Skin of body (tissue), 1 donor: ENCODE measurements at regions not wholly inside any gene's neighbourhood (a gene's known extent, or its start where the extent isn't known, plus 50 kb on each side); places are given as distances from the start of the nearest gene placed in this dataset.
"Not testable (repeated sequence)": the region's sequence is repeated elsewhere in the genome, so short reads cannot be mapped to it uniquely, and the experiment has no call there.

ENCODE experiments used
- DNase-seq: peaks from one replicate; lab custom pipeline; 2025; lab: John Stamatoyannopoulos, UW

DNA sequence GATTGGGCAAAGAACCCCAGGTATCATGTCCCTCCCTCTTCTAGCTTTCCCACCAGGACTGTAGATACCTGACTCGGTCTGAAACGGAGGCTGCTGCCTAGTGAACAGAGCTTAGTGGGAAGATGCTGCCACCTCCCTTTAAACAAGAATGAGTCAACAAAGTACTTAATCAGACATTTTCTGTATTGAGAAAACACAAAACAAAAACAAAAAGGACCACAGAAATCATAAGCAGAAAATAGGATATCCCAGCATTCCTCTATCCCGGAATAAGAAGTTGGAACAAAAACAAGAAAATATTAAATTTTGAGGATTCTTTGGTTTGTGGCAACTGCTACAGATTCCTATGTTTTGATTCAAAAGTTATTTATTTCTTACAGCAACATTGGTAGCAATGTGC is 51.7 kb upstream of the COL8A1 start:
- no peak for DNase-seq

DNA sequence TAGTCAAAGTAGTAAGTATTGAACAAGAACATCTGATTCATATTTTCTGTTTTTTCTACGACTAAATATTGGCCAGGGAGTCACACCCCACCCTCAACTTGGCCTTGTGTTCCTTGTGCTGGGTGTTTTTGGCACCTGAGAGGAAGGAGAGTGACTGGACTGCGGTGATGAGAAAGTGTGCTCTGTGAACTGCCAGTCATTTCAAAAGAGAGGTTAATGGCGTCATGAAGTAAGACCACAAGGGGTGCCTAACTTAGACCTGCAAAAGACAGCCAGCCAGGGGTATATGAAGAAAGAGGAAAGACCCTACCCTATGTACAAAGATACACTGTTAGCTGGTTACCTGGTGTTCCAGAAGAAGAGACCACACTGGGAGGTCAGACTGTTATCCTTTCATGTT is 58.4 kb upstream of the COL8A1 start:
- no peak for DNase-seq

DNA sequence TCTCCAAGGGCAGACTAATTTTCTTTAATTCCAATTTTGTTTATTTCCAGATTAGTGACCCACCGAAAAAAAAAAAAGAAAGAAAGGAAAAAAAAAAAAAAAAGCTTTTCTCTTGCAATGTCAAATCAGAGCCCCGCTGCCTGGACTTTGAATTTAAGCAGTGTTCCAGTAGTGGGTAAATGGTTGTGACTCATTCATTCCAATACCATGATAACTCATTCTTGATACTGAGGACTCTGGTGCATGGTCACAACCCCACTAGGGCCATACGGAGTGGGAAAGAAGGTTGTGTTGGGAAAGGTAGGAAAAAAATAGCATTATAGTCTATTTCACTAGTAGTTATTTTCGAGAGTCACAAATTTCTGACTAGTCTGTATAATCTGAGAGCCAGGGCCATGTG is 59.1 kb upstream of the COL8A1 start:
- no peak for DNase-seq

DNA sequence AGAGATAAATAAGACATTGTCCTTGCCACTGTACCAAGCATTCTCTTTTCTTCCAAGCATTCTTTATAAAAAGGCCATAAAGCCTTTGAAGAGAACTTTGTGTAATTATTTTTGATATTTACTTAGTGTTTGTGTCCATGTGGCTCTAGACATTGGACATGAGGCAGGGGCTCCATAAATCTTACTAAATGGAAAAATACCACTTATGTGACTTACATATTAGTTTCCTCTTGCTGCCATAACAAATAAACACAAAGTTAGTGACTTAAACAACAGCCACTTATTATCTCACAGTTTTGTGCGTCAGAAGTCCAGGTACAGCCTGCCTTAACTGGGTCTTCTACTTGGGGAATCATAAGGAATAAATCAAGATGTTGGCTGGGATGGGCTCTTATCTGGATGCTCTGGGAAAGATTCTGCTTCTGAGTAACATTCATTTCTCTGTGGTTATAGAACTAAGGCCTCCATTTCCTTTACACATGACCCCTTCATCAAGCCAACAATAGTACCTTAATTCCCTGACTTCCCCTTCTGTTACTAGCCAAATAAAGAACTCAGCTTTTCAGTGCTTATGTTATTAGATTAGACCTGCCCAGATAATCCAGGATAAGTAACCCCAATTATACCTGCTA is 59.9 kb upstream of the COL8A1 start:
- no peak for DNase-seq

DNA sequence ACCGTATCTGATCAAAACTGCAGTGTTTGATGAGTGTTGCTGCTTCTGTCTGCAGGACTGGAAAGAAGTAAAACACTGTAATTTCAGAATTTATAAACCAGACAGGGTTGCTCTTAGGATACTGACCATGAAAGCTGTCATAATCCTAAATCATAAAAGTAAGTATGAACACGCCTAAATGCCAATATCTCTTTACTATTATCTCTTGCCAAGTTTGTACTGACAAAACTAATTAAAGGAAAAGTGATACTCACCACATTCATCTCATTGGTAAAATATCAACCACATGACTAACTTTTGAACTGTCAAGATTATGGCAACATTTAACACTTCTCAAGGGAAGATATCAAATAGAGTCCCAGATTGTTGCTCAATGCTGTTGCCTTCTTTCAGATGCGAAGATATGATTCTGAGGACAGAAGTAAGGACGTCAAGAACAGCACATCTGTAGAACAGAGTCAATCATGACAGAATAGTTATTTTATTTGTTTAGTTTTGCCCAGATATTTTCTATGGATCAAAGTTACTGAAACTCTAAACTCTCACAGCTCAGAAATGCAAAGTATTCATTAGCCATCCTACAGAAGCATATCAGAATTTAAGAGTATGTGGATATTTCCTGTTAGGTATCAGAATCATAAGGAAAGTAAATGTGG is 61.4 kb upstream of the COL8A1 start:
- no peak for DNase-seq

DNA sequence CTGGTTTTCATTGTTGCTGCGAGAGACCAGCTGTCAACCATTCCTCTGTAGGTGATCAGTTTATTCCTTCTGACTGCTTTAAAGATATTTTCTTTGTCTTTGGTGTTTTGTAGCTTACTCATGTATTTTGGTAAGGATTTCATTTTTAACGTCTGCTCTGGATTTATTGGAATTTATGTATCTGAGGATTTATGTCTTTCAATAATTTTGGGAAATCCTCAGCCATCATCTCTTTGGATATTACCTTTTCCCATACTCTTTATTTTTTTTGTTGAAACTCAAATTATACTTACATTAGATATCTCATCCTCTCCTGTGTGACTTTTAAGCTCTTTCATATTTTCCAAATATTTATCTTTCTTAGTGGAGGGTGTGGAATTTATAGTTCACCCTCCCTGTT is 62.7 kb upstream of the COL8A1 start:
- DNase-seq: no peak

DNA sequence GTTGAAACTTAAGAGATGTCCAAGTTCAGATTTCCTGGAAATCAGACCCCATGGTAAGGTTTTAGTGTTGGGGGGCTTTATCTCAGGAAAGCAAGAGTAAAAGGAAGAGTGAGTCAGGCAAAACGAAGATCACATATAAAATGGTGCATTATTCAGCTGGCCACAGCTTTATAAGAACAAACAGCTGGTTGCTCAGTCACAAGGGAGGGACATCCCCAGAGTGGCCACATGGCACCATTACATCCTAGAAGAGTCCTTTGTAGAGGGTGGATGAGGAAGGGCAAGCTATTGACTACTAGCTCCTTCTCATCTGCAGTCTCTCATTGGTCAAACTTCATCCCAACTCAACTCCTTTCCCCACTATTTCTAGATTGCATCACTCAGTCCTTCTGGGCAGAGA is 68.3 kb upstream of the COL8A1 start:
- DNase-seq: no peak

DNA sequence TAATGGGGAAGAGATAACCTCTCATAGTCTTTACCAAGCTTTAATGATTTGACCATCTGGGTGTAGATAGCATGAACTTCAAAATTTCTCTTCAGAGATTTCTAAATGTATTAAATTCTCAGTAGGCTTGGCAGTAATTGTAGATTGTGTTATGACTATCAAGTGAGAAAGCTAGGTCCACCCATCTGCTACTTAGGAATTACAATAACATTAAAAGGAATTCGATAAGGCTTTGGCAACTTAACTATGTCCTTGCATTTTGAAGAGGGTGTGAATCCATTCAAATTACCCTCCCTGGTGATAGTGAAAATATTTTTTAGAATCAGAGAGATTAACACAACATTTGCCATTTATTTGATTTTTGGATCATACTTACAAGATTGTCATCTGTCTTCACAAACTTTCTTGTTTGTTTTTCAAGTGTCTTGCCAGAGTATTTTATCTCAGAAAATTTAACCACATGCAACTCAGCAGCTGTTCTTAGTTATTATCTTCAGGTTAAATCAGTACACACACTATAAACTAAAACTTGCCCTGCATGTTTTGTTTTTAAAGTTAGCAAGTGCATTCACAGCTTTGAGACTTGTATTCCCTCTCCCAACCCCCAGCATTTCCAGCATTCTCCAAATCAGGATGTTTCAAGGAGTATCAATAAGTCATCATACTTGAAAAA is 69.6 kb upstream of the COL8A1 start:
- DNase-seq: no peak

DNA sequence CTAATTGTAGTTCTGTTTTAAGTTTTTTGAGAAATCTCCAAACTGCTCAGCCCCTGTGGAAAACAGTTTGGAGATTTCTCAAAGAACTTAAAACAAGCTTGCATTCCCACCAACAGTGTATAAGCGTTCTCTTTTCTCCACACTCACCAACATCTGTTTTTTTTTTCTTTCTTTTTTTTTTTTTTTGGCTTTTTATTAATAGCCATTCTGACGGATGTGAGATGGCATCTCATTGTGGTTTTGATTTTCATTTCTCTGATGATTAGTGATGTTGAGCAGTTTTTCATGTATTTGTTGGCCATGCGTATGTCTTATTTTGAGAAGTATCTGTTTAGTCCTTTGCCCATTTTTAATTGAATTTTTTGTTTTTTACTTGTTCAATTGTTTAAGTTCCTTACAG is 73.1 kb upstream of the COL8A1 start:
- no peak for DNase-seq

DNA sequence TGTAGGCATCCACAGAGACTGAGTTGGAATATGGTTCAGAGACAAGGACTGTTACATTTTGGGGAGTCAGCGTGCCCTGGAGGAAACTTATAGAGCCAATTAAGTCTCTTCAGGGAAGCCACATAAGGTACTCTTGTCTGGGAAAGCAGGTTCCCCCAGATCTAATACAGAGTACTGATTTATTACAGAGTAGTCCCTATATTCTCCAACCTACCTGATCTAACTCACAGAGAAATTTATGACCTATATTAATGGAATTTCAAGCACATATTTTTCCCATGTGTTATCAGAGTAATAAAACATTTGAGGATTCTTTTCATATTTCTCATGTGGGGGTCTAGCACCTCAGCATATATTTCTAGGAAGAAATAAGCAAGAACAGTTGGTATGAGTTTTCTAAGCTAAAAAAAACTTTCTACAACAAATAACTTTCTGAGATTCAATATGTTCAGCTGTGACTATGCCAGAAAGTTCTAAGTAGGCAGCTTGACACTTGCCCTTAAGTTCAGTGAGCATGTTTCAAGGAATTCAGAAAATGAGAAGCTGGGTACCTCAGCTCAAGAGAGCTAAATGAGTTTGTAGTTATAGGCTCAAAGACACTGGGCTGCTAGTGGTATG is 75.3 kb upstream of the COL8A1 start:
- DNase-seq: no peak

DNA sequence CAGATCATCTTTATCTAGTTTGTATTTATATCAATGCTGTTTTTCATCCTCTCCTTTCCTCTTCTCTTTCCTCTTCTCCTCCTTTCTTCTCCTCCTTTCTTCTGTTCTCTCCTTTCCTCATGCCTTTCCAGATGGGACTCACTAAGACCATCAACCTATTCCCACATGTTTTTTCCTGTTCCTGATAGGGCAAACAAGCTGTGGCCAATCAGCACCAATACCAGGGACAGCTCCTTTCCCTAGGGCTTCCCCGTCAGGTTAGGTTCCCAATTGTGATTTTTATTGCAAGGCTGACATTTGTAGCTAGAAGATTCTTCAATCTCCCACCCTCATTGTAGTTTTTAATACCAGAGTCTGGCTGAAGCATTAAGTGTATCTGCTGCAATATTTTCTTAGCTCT is 76.3 kb upstream of the COL8A1 start:
- no peak for DNase-seq

DNA sequence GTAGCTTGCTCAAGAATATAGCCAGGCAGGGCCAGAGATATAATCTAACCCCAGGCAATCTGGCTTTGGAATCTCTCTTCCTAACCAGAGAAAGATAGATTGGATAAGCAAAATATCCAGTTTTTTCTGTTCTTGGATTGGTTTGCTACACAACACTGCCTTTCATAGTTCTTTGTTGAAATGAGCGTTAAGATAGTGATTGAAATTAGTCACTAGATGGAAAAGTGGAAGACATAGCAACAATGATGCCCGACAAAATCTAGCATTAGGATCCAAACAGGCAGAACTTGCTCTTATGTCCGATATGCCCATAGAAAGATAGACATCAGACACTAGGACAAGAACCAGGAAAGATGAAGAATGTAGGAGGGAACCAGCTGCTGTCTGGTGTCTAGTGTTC is 77.3 kb upstream of the COL8A1 start:
- DNase-seq: no peak

DNA sequence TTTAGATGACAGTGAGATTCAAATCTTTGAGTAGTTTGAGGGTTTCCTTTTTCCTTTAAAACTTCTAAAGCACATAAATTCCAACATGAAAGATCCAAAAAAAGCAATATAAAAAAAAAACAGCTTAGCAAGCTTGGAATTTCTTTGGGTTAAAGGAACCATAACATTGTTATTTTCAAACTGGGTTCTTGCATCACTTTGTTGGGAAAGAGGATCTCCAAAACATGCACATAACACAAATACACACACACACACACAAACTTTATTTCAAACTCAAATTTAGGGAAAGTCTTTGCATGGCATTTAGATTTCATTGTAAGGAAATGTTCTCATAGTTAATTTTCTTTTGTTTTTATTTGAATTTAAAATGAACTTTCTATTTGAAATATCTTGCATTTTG is 79.2 kb upstream of the COL8A1 start:
- no peak for DNase-seq

DNA sequence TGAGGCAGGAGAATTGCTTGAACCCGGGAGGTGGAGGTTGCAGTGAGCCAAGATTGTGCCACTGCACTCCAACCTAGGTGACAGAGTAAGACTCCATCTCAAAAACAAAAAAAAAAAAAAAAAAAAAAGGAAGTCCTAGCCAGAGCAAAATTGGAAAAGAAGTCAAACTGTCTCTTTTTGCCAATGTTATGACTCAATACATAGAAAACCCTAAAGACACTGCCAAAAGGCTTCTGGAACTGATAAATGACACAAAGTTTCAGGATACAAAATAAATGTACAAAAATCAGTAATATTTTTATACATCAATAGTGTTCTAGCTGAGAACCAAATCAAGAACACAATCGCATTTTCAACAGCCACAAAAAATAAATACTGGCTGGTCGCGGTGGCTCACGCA is 82.5 kb upstream of the COL8A1 start:
- DNase-seq: not testable (repeated sequence)

DNA sequence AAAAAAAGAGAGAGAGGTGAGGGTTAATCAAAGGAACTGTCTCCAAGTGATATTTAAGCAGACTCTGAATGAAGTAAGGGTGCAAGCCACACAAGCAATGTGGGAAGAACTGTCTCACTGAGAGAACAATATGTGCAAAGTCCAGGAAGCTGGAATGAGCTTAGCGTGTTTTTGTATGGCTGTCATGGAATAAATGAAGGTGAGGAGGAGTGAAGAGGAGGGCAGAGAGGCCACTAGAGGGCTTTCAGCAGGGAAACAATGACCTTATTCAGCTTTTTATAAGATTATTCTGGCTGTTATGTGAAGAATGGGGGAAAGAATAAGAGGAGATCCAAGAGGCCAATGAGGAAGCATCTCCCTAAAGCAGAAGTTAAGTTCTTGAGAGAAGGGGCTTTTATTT is 86.9 kb upstream of the COL8A1 start:
- no peak for DNase-seq

DNA sequence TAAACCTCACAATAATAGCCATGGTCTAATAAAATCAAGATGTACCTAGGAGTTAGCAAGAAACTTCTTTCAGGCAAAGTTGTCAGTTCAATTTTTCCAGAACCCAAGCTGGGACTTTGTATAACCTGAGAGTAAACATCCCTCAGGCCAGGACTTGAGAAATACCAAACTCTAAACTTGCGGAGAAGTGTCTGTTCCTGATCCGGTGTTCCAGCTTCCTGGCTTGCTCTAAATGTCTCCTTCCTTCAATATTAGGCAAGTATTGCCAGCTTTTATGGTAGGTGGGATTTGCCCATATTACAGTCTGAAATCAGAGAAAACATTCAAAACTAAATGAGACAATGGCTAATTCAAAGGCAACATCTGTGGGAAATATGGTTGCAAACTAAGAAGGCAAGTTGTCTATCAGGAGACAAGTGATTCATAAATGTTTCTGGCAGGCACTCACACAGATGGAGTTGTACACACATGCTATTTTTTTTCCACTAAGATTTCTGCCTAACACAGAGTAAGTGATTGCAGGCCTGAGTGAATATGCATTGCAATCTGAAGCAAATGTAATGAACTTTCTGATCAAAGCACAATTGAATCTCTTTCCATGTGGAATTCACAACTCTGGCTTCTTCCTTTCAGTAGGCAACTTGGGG is 88.3 kb upstream of the COL8A1 start:
- DNase-seq: peak; percentile 93

DNA sequence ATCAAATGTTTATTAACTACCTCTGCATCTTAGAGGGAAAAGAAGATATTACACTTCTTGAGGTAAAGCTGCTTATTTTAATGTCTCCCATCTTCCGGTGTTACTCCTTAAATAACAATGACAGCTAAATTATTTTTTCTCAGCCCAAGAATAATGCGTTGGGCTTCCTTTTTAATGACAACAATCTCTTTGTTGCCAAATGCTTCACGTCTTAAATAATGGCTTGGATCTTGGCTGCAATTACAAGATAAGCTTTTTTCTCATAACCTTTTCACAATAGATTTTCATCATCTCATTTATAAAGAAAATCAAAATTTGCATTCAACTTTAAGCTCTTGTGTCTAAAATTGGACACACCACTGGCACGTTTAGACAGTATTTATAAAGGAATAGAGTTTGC is 89.2 kb upstream of the COL8A1 start:
- DNase-seq: no peak

DNA sequence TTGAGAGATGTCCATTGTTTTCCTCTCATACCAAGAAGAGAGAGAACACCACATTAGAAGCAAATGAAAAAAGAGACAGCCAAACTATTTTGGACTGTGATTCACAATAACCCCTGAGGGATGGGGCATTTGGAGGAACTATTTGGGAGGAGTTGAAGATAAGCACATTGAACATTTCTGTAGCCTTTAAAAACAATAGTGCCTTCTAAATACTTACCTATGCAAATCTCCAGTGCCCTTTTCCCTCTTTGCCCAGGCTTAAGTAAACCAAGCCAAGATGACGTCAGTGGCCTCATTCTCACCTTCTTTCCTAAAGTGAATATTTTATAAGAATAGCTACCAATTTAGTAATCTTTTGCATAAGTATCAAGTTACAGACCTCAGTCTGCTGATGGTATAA is 89.7 kb upstream of the COL8A1 start:
- no peak for DNase-seq

DNA sequence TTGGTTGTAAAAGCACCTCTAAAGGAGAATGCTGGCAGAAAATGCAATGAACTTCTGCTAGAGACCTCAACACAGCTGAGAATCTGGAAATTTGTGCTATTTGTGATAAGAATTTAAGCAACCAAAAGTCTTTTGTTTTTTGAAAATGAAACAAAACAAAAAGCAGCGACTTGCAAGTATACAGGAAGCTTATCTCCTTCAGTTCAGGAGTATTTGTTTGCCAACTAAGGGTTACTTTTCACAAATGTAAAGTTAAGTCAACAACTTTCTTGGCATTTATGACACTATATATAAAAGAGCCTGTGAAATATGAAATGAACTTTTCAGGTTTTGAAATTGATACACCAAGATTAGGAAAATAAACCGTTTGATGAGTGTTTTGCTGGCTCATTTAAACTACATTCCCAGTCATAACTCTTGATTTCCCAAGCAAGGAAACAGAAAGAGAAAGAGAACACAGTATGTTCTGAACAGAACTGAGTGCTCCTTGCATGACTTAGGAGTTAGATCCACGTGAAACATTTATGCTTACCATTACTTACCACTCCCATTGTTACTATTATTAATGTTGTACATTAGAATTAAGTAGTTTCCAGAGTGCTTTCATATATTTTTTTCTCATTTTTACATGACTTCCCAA is 92.3 kb upstream of the COL8A1 start:
- DNase-seq: no peak

DNA sequence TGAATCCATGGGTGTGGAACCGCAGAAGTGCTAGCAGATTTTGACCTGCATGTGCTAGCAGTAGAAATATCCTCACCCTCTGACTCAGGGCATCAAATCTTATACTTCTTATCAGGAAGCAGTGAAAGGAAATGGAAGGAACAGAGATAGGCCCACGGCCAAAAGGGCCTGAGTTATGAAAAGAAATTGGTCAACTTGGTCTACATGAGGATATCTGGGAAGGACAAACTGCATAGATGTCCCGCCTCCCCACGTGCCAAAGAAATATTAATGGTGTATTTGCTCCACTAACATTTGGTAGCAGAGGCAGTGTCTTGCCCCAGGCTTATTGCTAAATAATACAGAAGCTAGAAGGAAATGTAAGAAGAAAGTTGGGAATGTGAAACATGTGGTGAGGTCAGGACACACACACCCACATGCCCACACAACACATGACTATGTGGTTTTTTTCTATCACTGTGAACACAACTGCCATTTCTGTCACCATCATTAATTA is 93.6 kb upstream of the COL8A1 start:
- no peak for DNase-seq

DNA sequence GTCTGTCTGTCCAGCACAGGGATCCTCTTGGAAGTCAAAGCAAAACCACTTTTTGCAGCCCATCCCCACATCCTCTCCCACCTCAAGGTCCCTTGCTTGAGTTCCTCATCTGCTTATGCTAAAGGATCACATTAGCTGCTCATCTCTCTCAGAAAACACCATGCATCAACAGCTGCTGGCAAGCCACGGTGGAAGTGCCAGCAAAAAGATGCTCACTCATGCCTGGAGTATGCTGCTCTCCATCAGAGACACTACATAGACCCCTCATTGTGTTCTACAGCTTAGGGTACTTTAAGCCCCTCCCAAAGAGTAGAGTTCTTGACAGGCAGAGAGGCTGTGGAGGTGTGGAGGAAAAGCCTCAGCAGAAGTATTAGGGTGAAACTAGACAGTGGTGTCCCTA is 94.6 kb upstream of the COL8A1 start:
- no peak for DNase-seq
